CD4-positive, alpha-beta memory T cell (primary cell): ENCODE measurements at regions not wholly inside any gene's neighbourhood (a gene's known extent, or its start where the extent isn't known, plus 50 kb on each side); places are given as distances from the start of the nearest gene placed in this dataset.

Experiments
- CTCF ChIA-PET: fragments of 350-600 bp; sonication (Branson Sonifier 250); formaldehyde crosslinking; loops from one replicate; lab custom pipeline; 2021; ENCODE audit warnings: inconsistent platforms; ENCODE audit not compliant: partially characterized antibody; lab: Charles Lee
- POLR2A ChIA-PET: fragments of 350-600 bp; sonication (Branson Sonifier 250); formaldehyde crosslinking; loops from one replicate; lab custom pipeline; 2021; ENCODE audit not compliant: partially characterized antibody; lab: Charles Lee
- DNase-seq, 5 donors: peaks; one replicate each; pipeline versions ENCODE4 v3.0.0 to v3.0.0-alpha.2; 2020 to 2022; ENCODE audit warnings: mixed read lengths in 1 of 5
- H3K27ac ChIP-seq: one replicate; pipeline ENCODE4 v1.7.0; 2013; ENCODE audit warnings: low read depth, low read length
- H3K27me3 ChIP-seq: 2 replicates; pipeline ENCODE4 v1.7.0; 2013; ENCODE audit warnings: mild to moderate bottlenecking, low read length, moderate library complexity; ENCODE audit not compliant: insufficient read depth
- H3K36me3 ChIP-seq: 2 replicates; pipeline ENCODE4 v1.7.0; 2013; ENCODE audit warnings: mild to moderate bottlenecking, low read length, moderate library complexity; ENCODE audit not compliant: insufficient read depth
- H3K4me1 ChIP-seq: 2 replicates; pipeline ENCODE4 v1.7.0; 2013; ENCODE audit warnings: mild to moderate bottlenecking, low read length, moderate library complexity; ENCODE audit not compliant: insufficient read depth
- H3K4me3 ChIP-seq, 2 donors: one replicate each; pipeline ENCODE4 v1.7.0; 2013; ENCODE audit warnings: low read length in 2 of 2, mild to moderate bottlenecking in 1 of 2
- H3K9me3 ChIP-seq, 2 donors: one replicate each; pipeline ENCODE4 v1.7.0; 2013; ENCODE audit warnings: low read length in 2 of 2, control low read depth in 1 of 2; ENCODE audit not compliant: control insufficient read depth in 1 of 2
- H3K27ac Mint-ChIP-seq, 7 donors: one replicate each; pipeline ENCODE4 v1.8.0; 2020 to 2021; ENCODE audit warnings: mixed read lengths in 7 of 7, mild to moderate bottlenecking in 6 of 7, inconsistent platforms in 3 of 7, moderate library complexity in 3 of 7
- H3K27me3 Mint-ChIP-seq, 2 donors: one replicate each; pipeline ENCODE4 v1.8.0; 2020 to 2021; ENCODE audit warnings: mixed read lengths in 2 of 2
- H3K36me3 Mint-ChIP-seq, 2 donors: one replicate each; pipeline ENCODE4 v1.8.0; 2020 to 2021; ENCODE audit warnings: mixed read lengths in 2 of 2, inconsistent platforms in 1 of 2, mild to moderate bottlenecking in 1 of 2
- H3K4me1 Mint-ChIP-seq, 4 donors: one replicate each; pipeline ENCODE4 v1.8.0; 2020 to 2021; ENCODE audit warnings: mixed read lengths in 4 of 4, mild to moderate bottlenecking in 1 of 4
- H3K4me3 Mint-ChIP-seq, 8 donors: one replicate each; pipeline ENCODE4 v1.8.0; 2020 to 2021; ENCODE audit warnings: mixed read lengths in 8 of 8, mild to moderate bottlenecking in 7 of 8, moderate library complexity in 6 of 8, inconsistent platforms in 3 of 8
- H3K9me3 Mint-ChIP-seq, 8 donors: one replicate each; pipeline ENCODE4 v1.8.0; 2020 to 2021; ENCODE audit warnings: mixed read lengths in 8 of 8, mild to moderate bottlenecking in 5 of 8, inconsistent platforms in 3 of 8, moderate library complexity in 1 of 8
- intact Hi-C: fragments of 100-400 bp; cut with micrococcal nuclease; formaldehyde crosslinking; loops from one replicate; pipeline ENCODE4 v1.15.1; 2023

GRCh38 chr10:90130321-90131086 lies 429.1 kb downstream of the KIF20B start:
- CTCF ChIA-PET = no interaction called here
- intact Hi-C loops = no loop called here
- Mint-ChIP-seq H3K4me1 (no peaks in the 10 kb centered on the region), H3K4me3 (no peak overlapping the region), H3K27me3 (no peaks in the 10 kb centered on the region), H3K27ac (no peak overlapping the region), H3K36me3 (no peaks in the 10 kb centered on the region), H3K9me3 (peaks cover 0 to 31% (median 14%) of the 10 kb centered on the region in 8 donors)
- H3K9me3 ChIP-seq = no peaks in the 10 kb centered on the region
- H3K36me3 ChIP-seq = no peaks in the 10 kb centered on the region
- POLR2A ChIA-PET = no interaction called here
- peaks cover 3% of the 10 kb centered on the region for H3K27me3 ChIP-seq
- no peak overlapping the region for H3K4me3 ChIP-seq
- H3K27ac ChIP-seq = no peak overlapping the region
- no peak for DNase-seq
- H3K4me1 ChIP-seq = no peaks in the 10 kb centered on the region

- POLR2A ChIA-PET = no interaction called here
- Histone ChIP-seq H3K4me3 (no peak overlapping the region), H3K4me1 (no peaks in the 10 kb centered on the region), H3K36me3 (no peaks in the 10 kb centered on the region), H3K9me3 (peaks cover 3 to 5% of the 10 kb centered on the region in 2 donors), H3K27ac (no peak overlapping the region), H3K27me3 (no peaks in the 10 kb centered on the region)
- CTCF ChIA-PET = no interaction called here
- no peak for DNase-seq
- intact Hi-C loops = no loop called here
- Mint-ChIP-seq H3K36me3 (peaks cover 2 to 3% of the 10 kb centered on the region in 2 donors), H3K4me1 (no peaks in the 10 kb centered on the region), H3K9me3 (peaks cover 0 to 62% (median 39%) of the 10 kb centered on the region in 8 donors), H3K27ac (no peak overlapping the region), H3K27me3 (no peaks in the 10 kb centered on the region), H3K4me3 (no peak overlapping the region)
Measured at GRCh38 chr10:90133606-90134005, 432.2 kb downstream of the KIF20B start.

- Mint-ChIP-seq H3K4me1 (no peaks in the 10 kb centered on the region), H3K4me3 (no peak overlapping the region), H3K9me3 (peaks cover 0 to 86% (median 49%) of the 10 kb centered on the region in 8 donors), H3K27me3 (no peaks in the 10 kb centered on the region), H3K36me3 (peaks cover 2 to 3% of the 10 kb centered on the region in 2 donors), H3K27ac (no peak overlapping the region)
- H3K4me3 ChIP-seq = no peak overlapping the region
- intact Hi-C loops = loop anchor here (5.0 kb wide), 1 partner anchor 345 kb away; no protein-coding TSS in a partner anchor
- peaks cover 3 to 5% of the 10 kb centered on the region in 2 donors for H3K9me3 ChIP-seq
- DNase-seq = peak in 1 of 5 donors; percentile 1
- ChIA-PET CTCF (no interaction called here), POLR2A (no interaction called here)
- H3K4me1 ChIP-seq = no peaks in the 10 kb centered on the region
- no peaks in the 10 kb centered on the region for H3K36me3 ChIP-seq
- H3K27ac ChIP-seq = no peak overlapping the region
- no peaks in the 10 kb centered on the region for H3K27me3 ChIP-seq
Measured at GRCh38 chr10:90136731-90137316, 435.4 kb downstream of the KIF20B start.

- Mint-ChIP-seq H3K27me3 (peaks cover 0 to 2% of the 10 kb centered on the region in 2 donors), H3K4me1 (no peaks in the 10 kb centered on the region), H3K27ac (no peak overlapping the region), H3K9me3 (peaks cover 2 to 76% (median 48%) of the 10 kb centered on the region in 8 donors), H3K36me3 (peaks cover 2 to 3% of the 10 kb centered on the region in 2 donors), H3K4me3 (no peak overlapping the region)
- H3K27me3 ChIP-seq = no peaks in the 10 kb centered on the region
- ChIA-PET POLR2A (no interaction called here), CTCF (no interaction called here)
- H3K36me3 ChIP-seq = no peaks in the 10 kb centered on the region
- no peak overlapping the region for H3K27ac ChIP-seq
- H3K4me1 ChIP-seq = no peaks in the 10 kb centered on the region
- intact Hi-C loops = loop anchor here (5.0 kb wide), 1 partner anchor 347 kb away; no protein-coding TSS in a partner anchor
- DNase-seq = no peak
- H3K9me3 ChIP-seq = peaks cover 3 to 5% of the 10 kb centered on the region in 2 donors
- no peak overlapping the region for H3K4me3 ChIP-seq
Measured at GRCh38 chr10:90138844-90139243, 437.5 kb downstream of the KIF20B start.

- Mint-ChIP-seq H3K4me3 (no peak overlapping the region), H3K9me3 (peaks cover 0 to 46% (median 27%) of the 10 kb centered on the region in 8 donors)
- no peaks in the 10 kb centered on the region for H3K36me3 ChIP-seq
Measured at GRCh38 chr10:90141791-90142190, 440.4 kb downstream of the KIF20B start.

GRCh38 chr10:90143937-90144336 lies 442.5 kb downstream of the KIF20B start:
- Histone ChIP-seq H3K27ac (no peak overlapping the region), H3K36me3 (no peaks in the 10 kb centered on the region), H3K4me3 (no peak overlapping the region), H3K9me3 (no peaks in the 10 kb centered on the region), H3K27me3 (no peaks in the 10 kb centered on the region), H3K4me1 (no peaks in the 10 kb centered on the region)
- intact Hi-C loops = no loop called here
- ChIA-PET CTCF (no interaction called here), POLR2A (no interaction called here)
- peaks cover 0 to 2% of the 10 kb centered on the region in 2 donors for H3K27me3 Mint-ChIP-seq
- no peak overlapping the region for H3K27ac Mint-ChIP-seq
- H3K4me3 Mint-ChIP-seq = no peak overlapping the region
- H3K9me3 Mint-ChIP-seq = peaks cover 0 to 25% (median 9%) of the 10 kb centered on the region in 8 donors
- no peaks in the 10 kb centered on the region for H3K36me3 Mint-ChIP-seq
- H3K4me1 Mint-ChIP-seq = no peaks in the 10 kb centered on the region
- DNase-seq = no peak

More at GRCh38 chr10:90141791-90142190, 440.4 kb downstream of the KIF20B start:
- H3K27ac ChIP-seq = no peak overlapping the region
- peak overlapping the region in 1 of 7 donors; percentile 35 for H3K27ac Mint-ChIP-seq
- intact Hi-C loops = no loop called here
- ChIA-PET CTCF (no interaction called here), POLR2A (no interaction called here)
- H3K27me3 Mint-ChIP-seq = peaks cover 0 to 2% of the 10 kb centered on the region in 2 donors
- no peaks in the 10 kb centered on the region for H3K27me3 ChIP-seq
- H3K4me1 Mint-ChIP-seq = no peaks in the 10 kb centered on the region
- no peaks in the 10 kb centered on the region for H3K36me3 Mint-ChIP-seq
- no peak overlapping the region for H3K4me3 ChIP-seq
- H3K4me1 ChIP-seq = no peaks in the 10 kb centered on the region
- DNase-seq = no peak
- peaks cover 2 to 3% of the 10 kb centered on the region in 2 donors for H3K9me3 ChIP-seq

- POLR2A ChIA-PET = no interaction called here
- Histone ChIP-seq H3K36me3 (no peaks in the 10 kb centered on the region), H3K4me3 (no peak overlapping the region), H3K27ac (no peak overlapping the region), H3K4me1 (no peaks in the 10 kb centered on the region), H3K9me3 (no peaks in the 10 kb centered on the region), H3K27me3 (no peaks in the 10 kb centered on the region)
- H3K9me3 Mint-ChIP-seq = peaks cover 0 to 1% (median 0%) of the 10 kb centered on the region in 8 donors
- H3K27me3 Mint-ChIP-seq = peaks cover 0 to 1% of the 10 kb centered on the region in 2 donors
- no peaks in the 10 kb centered on the region for H3K4me1 Mint-ChIP-seq
- no peak overlapping the region for H3K4me3 Mint-ChIP-seq
- H3K27ac Mint-ChIP-seq = no peak overlapping the region
- no peaks in the 10 kb centered on the region for H3K36me3 Mint-ChIP-seq
- no peak for DNase-seq
- intact Hi-C loops = no loop called here
- CTCF ChIA-PET = no interaction called here
Measured at GRCh38 chr10:90148116-90148855, 446.9 kb downstream of the KIF20B start.
